Stimulated activated CD4-positive, alpha-beta T cell treated with anti-CD3 and anti-CD28 coated beads, Interleukin-4, amount 100 ng/mL, for 48 hours (primary cell): ENCODE measurements at regions not wholly inside any gene's neighbourhood (a gene's known extent, or its start where the extent isn't known, plus 50 kb on each side); places are given as distances from the start of the nearest gene placed in this dataset.
A peak's percentile ranks its signal among the peaks of the same experiment; 100 is the strongest.
"Not testable (repeated sequence)": the region's sequence is repeated elsewhere in the genome, so short reads cannot be mapped to it uniquely, and the experiment has no call there.

Experiments used
- DNase-seq, 2 donors: peaks; one replicate each; pipeline ENCODE4 v3.0.0-alpha.2; 2020; ENCODE audit warnings: low read depth in 2 of 2

GRCh38 chr5:160479220-160479619, 57.6 kb downstream of the PTTG1 start:
- DNase-seq, result no peak

DNA sequence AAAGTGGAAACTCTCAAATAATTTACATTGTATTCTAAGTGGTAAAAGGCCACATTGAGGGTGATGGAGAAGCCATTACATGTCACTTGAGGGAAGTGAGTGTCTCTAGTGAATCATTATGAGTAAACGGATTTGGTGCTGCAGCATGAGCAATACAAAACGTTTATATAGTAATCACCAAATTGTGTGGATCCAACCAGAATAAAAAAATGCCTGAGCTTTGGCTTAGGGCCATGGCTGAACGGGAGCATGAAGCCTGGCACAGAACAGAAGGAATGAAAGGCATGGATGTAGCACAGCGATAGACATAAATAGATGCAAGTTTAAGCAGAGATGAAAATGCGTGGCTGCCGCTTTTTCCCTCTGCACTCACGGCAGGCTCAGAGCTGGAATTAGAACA, 58.3 kb downstream of the PTTG1 start:
- no peak for DNase-seq

DNA sequence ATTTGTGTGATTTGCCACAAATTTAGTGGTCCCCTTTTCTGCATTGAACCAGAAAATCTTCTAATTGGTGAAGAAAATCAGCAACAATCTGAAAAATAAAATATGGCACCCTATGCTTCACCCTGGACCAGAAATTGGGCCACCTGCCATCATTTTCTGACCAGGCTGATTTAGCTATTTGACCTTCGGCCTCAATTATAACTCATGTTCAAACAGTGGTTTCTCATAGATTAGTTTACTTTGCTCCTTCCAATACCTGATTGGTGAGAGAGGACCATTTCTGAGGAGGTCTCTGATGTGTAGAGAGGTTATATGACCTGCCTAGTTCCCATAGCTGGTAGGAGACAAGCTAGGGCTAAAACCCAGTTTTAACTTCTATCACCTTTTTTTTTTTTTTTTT, 59.0 kb downstream of the PTTG1 start:
- DNase-seq, result no peak

GRCh38 chr5:160484678-160485077, 63.0 kb downstream of the PTTG1 start:
- DNase-seq, result no peak

DNA sequence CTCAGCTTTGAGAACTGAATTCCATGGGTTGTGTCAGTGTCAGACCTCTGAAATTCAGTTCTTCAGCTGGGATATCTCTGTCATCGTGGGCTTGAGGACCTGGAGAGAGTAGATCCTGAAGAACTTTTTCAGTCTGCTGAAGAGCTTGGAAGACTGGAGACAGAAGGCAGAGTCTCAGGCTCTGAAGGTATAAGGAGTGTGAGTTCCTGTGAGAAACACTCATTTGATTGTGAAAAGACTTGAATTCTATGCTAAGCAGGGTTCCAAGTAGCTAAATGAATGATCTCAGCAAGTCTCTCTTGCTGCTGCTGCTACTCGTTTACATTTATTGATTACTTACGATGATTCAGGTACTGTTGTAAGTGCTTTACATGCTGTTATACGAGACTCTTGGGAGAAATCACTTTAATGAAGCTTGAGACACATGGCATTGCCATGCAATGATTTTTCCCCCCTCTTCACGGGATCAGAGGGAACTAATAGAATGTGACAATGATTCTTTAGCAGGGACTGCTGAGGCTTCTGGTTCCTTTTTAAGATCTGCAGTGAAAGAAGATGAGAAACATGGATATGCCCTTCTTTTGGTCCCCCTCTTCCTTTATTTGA, 63.8 kb downstream of the PTTG1 start:
- no peak for DNase-seq

GRCh38 chr5:160486573-160486972, 64.9 kb downstream of the PTTG1 start:
- peak in 1 of 2 donors; percentile 28 for DNase-seq

- no peak for DNase-seq
Observed at GRCh38 chr5:160488394-160489325, 67.0 kb downstream of the PTTG1 start.

GRCh38 chr5:160491438-160491837, 69.8 kb downstream of the PTTG1 start:
- no peak for DNase-seq

- DNase-seq, result no peak
Observed at GRCh38 chr5:160492565-160492964, 70.9 kb downstream of the PTTG1 start.

- DNase-seq, result no peak
Observed at GRCh38 chr5:160493806-160494338, 72.2 kb downstream of the PTTG1 start.

DNA sequence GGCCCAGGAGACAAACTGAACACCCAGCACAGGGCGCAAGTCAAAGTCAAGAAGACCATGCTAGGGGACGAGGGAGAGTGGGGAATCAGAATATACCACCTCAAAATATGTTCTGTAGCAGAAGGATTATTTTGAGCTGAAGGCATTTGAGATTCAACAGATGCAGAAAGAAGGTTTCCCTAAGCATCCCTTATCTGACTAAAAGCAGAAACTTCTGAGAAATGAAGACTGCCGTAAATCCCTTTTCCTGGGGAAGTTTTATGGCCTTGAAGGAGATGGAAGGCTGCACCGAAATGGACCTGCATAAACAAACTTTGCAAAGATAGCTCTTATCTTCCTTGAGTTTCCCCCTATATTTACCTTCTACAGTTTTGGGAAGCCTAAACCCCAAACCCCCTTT, 72.8 kb downstream of the PTTG1 start:
- DNase-seq, result no peak

DNA sequence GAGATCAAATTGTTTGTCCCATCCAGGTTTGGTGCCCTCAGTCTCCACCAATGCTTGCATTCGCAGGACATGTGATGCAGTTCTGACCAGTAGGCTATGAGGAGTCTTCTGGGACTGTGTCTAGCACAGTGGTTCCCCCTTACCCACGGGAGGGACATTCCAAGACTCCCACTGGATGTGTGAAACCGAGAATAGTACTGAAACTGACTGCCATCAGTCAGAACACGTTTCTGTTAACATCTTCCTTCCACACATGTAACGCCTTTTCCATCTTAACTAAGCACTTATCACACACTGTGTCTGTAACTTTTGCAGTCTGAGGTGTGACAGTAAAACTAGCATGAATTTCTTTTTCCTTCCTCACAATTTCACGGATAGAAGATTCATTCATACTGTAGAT, 74.7 kb downstream of the PTTG1 start:
- DNase-seq, result peak in 1 of 2 donors; percentile 32

DNA sequence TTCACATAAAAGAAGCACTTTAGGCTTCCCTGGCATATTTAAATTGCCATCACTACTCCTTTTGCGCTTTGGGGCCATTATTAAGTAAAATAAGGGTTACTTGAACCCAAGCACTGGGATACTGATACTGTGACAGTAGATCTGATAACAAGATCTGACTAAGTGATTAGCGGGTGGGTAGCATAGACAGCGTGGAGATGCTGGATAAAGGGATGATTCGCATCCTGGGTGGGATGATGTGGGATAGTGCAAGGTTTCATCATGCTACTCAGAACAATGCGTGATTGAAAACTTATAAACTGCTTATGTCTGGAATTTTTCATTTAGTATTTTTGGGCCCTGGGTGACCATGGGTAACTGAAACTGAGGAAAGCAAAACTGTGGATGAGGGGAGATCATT, 75.1 kb downstream of the PTTG1 start:
- DNase-seq, result peak in 1 of 2 donors; percentile 26

DNA sequence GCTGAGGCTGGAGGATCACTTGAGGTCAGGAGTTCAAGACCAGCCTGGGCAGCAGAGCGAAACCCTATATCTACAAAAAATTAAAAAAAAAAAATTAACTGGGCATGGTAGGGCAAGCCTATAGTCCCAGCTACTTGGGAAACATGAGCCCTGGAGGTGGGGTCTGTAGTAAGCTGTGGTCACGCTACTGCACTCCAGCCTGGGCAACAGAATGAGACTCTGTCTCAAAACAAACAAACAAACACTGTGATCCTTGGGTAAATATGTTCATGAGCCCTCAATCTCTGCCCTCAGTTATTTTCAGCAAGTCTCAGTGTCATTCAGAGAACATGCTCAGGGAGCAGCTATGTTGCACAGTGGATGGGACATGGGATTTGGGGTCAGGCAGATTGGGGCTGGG, 76.2 kb downstream of the PTTG1 start:
- DNase-seq, result no peak

GRCh38 chr5:160498441-160499043, 76.9 kb downstream of the PTTG1 start:
- not testable (repeated sequence) for DNase-seq

- no peak for DNase-seq
Observed at GRCh38 chr5:160500786-160501779, 79.4 kb downstream of the PTTG1 start.

DNA sequence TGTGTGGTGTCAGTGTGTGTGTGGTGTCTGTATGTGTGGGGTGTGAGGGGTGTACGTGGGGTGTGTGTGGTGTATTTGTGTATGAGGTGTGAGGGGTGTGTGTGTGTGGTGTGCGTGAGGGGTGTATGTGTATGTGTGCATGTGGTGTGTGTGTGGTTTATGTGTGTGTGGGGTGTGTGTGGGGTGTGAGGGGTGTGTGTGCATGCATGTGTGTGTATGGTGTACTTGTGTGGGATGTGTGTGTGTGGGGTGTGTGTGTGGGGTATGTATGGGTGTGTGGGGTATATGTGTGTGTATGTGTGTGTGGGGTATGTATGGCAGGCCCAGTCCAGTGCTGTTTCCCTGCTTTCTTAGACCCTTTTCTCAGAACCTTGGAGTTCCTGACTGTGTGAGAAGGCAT, 83.3 kb downstream of the PTTG1 start:
- no peak for DNase-seq

DNA sequence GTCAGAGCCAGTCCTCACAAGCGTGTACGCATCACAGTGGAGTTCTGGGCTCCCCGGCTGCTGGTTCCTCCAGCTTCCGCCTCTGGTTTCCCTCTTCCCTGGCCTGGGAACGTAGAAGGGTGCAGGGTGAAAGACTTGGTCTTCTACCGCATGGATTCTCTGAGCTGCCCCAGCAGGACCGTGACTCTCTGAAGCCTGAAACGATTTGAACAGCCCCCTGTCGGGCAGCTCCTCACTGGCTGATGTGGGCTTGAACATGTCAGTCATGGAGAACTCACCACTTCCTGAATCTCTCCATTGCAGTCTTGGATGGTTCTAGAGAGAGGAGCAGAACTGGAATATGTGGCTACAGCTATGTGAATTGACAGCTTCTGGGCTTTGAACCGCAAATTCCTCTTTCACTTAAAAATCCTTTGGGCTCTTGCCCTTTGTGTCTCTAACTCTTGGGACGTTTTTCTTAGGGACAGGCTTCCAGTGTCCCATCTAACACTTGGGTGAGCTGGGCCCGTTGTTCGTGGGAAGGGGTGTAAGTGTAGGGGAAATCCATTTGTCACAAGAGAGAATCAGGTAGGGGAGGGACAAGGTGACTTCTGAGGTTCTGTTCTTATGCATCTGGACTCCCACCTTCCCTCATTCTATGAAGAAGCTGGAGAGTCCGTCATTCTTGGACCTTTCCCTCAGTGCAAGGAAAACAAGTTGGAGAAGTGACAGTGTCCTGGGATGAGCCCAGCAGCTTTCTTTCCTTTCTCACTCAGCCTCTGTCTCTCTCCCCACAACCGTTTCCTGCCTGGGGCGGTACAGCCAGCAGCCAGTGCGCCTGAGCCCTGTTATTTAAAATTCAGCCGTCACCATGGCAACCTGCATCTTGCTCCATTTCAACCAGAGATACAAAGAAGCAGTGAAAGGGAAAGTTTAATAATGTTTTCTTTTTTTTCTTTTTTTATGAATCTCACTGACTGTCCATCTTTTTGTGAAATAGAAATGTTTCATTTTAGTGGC, 84.7 kb downstream of the PTTG1 start:
- peak; percentile 42 to 61 for DNase-seq

GRCh38 chr5:160507221-160507721, 85.6 kb downstream of the PTTG1 start:
- DNase-seq, result peak in 1 of 2 donors; percentile 41
